Fibroblast of mammary gland (primary cell): ENCODE measurements at regions not wholly inside any gene's neighbourhood (a gene's known extent, or its start where the extent isn't known, plus 50 kb on each side); places are given as distances from the start of the nearest gene placed in this dataset.

Experiments
- DNase-seq: peaks from one replicate; pipeline ENCODE4 v3.0.0-alpha.2; 2010; ENCODE audit warnings: low read depth
- H3K4me3 ChIP-seq: 2 replicates; pipeline ENCODE4 v1.5.1; 2011; ENCODE audit warnings: low read depth, mild to moderate bottlenecking, low read length, moderate library complexity; ENCODE audit not compliant: control insufficient read depth
- CTCF ChIP-seq: conservative IDR thresholded peaks from 2 replicates; pipeline ENCODE4 v1.5.1; 2011; ENCODE audit warnings: low read depth, low read length, inconsistent platforms; ENCODE audit not compliant: control insufficient read depth, insufficient read depth

GRCh38 chr2:215817046-215817445 lies 196.3 kb downstream of the MREG start:
- no peak for DNase-seq
- TF ChIP-seq CTCF, result no peak
- no peak overlapping the region for H3K4me3 ChIP-seq

GRCh38 chr2:215816424-215816823 lies 196.9 kb downstream of the MREG start:
- no peak for DNase-seq
- H3K4me3 ChIP-seq, result no peak overlapping the region
- no peak for TF ChIP-seq CTCF

DNA sequence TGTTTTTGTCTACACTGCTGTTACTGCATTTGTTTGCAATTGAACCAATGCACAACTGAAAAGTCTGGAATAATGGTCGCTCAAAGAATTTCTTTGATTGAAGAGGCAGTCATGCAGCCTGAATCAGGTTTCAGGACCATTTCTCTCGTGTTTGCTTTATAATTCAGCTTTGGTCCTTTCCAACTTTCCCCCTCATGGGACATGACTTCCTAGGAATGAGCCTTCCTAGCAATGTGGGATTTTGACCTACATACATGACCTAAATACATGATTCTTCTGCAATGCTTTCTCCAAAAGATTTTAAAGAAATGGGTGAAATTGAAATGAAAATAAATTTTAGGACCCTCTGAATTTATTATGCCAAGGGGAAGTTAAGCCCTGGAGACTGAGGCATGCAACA lies 197.4 kb downstream of the MREG start:
- H3K4me3 ChIP-seq, result no peak overlapping the region
- DNase-seq, result no peak
- TF ChIP-seq CTCF, result no peak

DNA sequence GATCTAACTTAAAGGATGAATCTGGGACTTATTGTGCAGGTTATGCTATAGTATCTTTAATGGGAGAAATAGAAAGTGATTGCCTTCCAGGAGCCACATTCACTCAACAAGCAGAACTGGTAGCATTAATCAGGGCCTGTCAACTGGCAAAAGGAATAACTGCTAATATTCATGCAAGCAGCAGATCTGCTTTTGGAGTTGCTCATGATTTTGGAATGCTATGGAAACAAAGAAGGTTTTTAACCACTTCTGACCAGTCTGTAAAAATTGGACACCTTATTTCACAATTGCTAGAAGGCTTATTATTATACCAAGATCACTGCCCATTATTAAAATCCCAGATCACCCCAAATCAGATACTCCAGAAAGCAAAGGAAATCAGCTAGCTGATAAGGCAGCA lies 200.4 kb downstream of the MREG start:
- peak; percentile 71 for DNase-seq
- no peak for TF ChIP-seq CTCF

GRCh38 chr2:215811409-215812345 lies 201.7 kb downstream of the MREG start:
- TF ChIP-seq CTCF, result no peak

More for the DNA sequence above, 200.4 kb downstream of the MREG start:
- no peak overlapping the region for H3K4me3 ChIP-seq

DNA sequence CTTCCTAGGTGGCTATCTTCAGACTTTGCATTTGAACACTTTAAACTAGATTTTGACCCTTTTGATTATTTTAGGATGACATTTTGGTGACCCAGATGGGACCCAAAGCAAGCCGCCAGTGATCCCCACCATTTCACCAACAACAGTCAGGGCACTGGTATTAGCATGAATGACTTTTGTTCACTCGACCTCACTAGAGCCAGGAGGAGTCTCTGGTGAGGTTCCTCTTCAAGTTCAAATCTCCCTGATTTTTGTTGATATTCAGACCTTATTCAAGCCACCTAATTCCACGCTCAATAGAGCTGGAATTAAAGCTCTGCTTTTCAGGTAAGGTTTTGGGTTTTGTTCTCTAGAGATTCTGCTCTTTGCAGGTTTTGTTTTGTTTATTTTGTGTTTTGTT lies 202.3 kb downstream of the MREG start:
- no peak for DNase-seq
- no peak for TF ChIP-seq CTCF
- H3K4me3 ChIP-seq, result no peak overlapping the region

More at GRCh38 chr2:215811409-215812345, 201.7 kb downstream of the MREG start:
- H3K4me3 ChIP-seq, result no peak overlapping the region
- no peak for DNase-seq
